Lung (tissue), 11 donors: ENCODE measurements at regions not wholly inside any gene's neighbourhood (a gene's known extent, or its start where the extent isn't known, plus 50 kb on each side); places are given as distances from the start of the nearest gene placed in this dataset.
"Not testable (repeated sequence)": the region's sequence is repeated elsewhere in the genome, so short reads cannot be mapped to it uniquely, and the experiment has no call there.

Experiments used
- ATAC-seq: fragments of 200-7000 bp; cut with Tn5 transposase; one replicate; pipeline ENCODE4 v1.9.1; 2020; ENCODE audit warnings: moderate number of reproducible peaks; ENCODE audit not compliant: insufficient read depth, low FRiP score
- DNase-seq, 3 donors: peaks; one replicate each; pipeline ENCODE4 v3.0.0-alpha.2; 2013 to 2017
- H3K27ac ChIP-seq, 2 donors: one replicate each; pipeline ENCODE4 v1.5.1; 2013; ENCODE audit warnings: mild to moderate bottlenecking in 2 of 2, moderate library complexity in 2 of 2, control low read depth in 1 of 2, inconsistent platforms in 1 of 2, low read depth in 1 of 2, low read length in 1 of 2
- H3K27me3 ChIP-seq, 3 donors: one replicate each; pipeline ENCODE4 v1.5.1; 2013; ENCODE audit warnings: low read length in 2 of 3; ENCODE audit not compliant: control insufficient read depth in 3 of 3, insufficient read depth in 3 of 3
- H3K36me3 ChIP-seq, 4 donors: one replicate each; pipeline ENCODE4 v1.5.1; 2013; ENCODE audit warnings: low read length in 4 of 4, mild to moderate bottlenecking in 1 of 4, moderate library complexity in 1 of 4; ENCODE audit not compliant: control insufficient read depth in 4 of 4, insufficient read depth in 4 of 4
- H3K4me1 ChIP-seq, 5 donors: one replicate each; pipeline ENCODE4 v1.5.1; 2013; ENCODE audit warnings: low read length in 5 of 5, mild to moderate bottlenecking in 2 of 5, moderate library complexity in 1 of 5; ENCODE audit not compliant: control insufficient read depth in 5 of 5, insufficient read depth in 5 of 5
- H3K4me3 ChIP-seq: one replicate; pipeline ENCODE4 v1.5.1; 2013; ENCODE audit warnings: mild to moderate bottlenecking, control low read depth, moderate library complexity
- H3K9ac ChIP-seq, 2 donors: one replicate each; pipeline ENCODE4 v1.5.1; 2013; ENCODE audit warnings: low read length in 2 of 2, control low read depth in 1 of 2; ENCODE audit not compliant: insufficient read depth in 1 of 2
- H3K9me3 ChIP-seq, 4 donors: one replicate each; pipeline ENCODE4 v1.5.1; 2013; ENCODE audit warnings: low read length in 3 of 4, mild to moderate bottlenecking in 1 of 4, moderate library complexity in 1 of 4; ENCODE audit not compliant: control insufficient read depth in 4 of 4, insufficient read depth in 3 of 4
- WGBS, 2 donors: extraction: QIAGEN DNeasy Blood & Tissue Kit; methylation state at CpG; one replicate each; pipeline ENCODE4 v1.1.7; 2013; 5-methylcytosine and 5-hydroxymethylcytosine counted together
- TF ChIP-seq, protein P1 (sequence below): IDR thresholded peaks from 2 replicates; pipeline ENCODE4 v1.5.1; 2012; ENCODE audit warnings: mild to moderate bottlenecking; ENCODE audit errors: control extremely low read depth, extremely low read depth
- donor health status: control.
- donor health status: control.
- donor health status: Bipolar disorder and iron deficiency.
- donor health status: healthy.
- donor health status: DM: yes; HTN: yes; CAD: no.

GRCh38 chrX:989959-990510 is 222.4 kb downstream of the CRLF2 start:
- Histone ChIP-seq H3K9ac (no peak overlapping the region), H3K36me3 (no peaks in the 10 kb centered on the region), H3K9me3 (peaks cover 0 to 10% (median 4%) of the 10 kb centered on the region in 4 donors), H3K4me1 (no peaks in the 10 kb centered on the region), H3K27me3 (no peaks in the 10 kb centered on the region), H3K4me3 (peak overlapping the region; percentile 28), H3K27ac (peak overlapping the region in 1 of 2 donors; percentile 33)
- TF ChIP-seq, protein P1, sequence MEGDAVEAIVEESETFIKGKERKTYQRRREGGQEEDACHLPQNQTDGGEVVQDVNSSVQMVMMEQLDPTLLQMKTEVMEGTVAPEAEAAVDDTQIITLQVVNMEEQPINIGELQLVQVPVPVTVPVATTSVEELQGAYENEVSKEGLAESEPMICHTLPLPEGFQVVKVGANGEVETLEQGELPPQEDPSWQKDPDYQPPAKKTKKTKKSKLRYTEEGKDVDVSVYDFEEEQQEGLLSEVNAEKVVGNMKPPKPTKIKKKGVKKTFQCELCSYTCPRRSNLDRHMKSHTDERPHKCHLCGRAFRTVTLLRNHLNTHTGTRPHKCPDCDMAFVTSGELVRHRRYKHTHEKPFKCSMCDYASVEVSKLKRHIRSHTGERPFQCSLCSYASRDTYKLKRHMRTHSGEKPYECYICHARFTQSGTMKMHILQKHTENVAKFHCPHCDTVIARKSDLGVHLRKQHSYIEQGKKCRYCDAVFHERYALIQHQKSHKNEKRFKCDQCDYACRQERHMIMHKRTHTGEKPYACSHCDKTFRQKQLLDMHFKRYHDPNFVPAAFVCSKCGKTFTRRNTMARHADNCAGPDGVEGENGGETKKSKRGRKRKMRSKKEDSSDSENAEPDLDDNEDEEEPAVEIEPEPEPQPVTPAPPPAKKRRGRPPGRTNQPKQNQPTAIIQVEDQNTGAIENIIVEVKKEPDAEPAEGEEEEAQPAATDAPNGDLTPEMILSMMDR, result no peak
- ATAC-seq (peak; percentile 96), DNase-seq (peak; percentile 76 to 95 (median 93))
- 27 to 77% methylated on average over 25 of the region's 25 CpGs for WGBS, 2 donors

DNA sequence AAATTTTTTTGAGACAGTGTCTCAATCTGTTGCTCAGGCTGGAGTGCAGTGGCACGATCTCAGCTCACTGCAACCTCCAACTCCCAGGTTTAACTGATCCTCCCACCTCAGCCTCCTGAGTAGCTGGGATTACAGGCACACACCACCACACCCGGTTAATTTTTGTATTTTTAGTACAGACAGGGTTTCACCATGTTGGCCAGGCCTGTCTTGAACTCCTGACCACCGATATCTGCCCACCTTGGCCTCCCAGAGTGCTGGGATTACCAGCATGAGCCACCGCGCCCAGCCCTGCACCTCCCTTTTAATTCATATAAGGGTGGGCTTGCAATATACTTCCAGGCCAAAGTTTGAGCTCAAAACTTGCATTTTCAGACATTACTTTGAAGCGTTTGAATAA is 223.9 kb downstream of the CRLF2 start:
- DNase-seq, H3K27me3 ChIP-seq, H3K4me3 ChIP-seq, H3K4me1 ChIP-seq, H3K27ac ChIP-seq, H3K36me3 ChIP-seq, ATAC-seq, H3K9ac ChIP-seq: not testable (repeated sequence)
- peaks cover 0 to 15% (median 4%) of the 10 kb centered on the region in 4 donors for H3K9me3 ChIP-seq
- 92 to 95% methylated on average over 6 of the region's 6 CpGs for WGBS, 2 donors

GRCh38 chrX:981791-982626 is 230.4 kb downstream of the CRLF2 start:
- Histone ChIP-seq H3K4me1 (no peaks in the 10 kb centered on the region), H3K36me3 (no peaks in the 10 kb centered on the region), H3K9me3 (peaks cover 0 to 19% (median 2%) of the 10 kb centered on the region in 4 donors), H3K27ac (no peak overlapping the region), H3K27me3 (no peaks in the 10 kb centered on the region), H3K4me3 (no peak overlapping the region), H3K9ac (no peak overlapping the region)
- DNase-seq, result no peak
- TF ChIP-seq, protein P1, result no peak
- ATAC-seq, result no peak
- WGBS, 2 donors, result 14 to 17% methylated on average over 20 of the region's 20 CpGs

DNA sequence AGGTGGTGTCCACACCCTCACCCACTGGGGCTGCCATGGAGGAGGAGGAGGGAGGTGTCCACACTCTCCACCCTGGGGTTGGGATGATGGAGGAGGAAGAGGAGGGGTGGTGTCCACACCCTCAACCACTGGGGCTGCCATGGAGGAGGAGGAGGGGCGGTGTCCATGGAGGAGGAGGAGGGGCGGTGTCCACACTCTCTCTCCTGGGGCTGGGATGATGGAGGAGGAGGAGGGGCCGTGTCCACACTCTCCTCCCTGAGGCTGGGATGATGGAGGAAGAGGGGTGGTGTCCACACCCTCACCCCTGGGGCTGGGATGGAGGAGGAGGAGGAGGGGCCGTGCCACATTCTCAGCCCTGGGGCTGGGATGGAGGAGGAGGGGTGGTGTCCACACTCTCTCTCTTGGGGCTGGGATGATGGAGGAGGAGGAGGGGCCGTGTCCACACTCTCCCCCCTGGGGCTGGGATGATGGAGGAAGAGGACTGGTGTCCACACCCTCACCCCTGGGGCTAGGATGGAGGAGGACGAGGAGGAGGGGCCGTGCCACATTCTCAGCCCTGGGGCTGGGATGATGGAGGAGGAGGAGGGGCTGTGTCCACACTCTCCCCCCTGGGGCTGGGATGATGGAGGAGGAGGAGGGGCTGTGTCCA is 231.7 kb downstream of the CRLF2 start:
- H3K9me3 ChIP-seq, result peaks cover 0 to 19% (median 2%) of the 10 kb centered on the region in 4 donors
- WGBS, 2 donors, result 40 to 57% methylated on average over 4 to 7 of the region's 7 CpGs

GRCh38 chrX:979127-979526 is 233.3 kb downstream of the CRLF2 start:
- H3K9me3 ChIP-seq, result peaks cover 0 to 16% (median under 1%) of the 10 kb centered on the region in 4 donors
- H3K4me1 ChIP-seq, ATAC-seq, H3K27me3 ChIP-seq, DNase-seq, H3K9ac ChIP-seq, H3K4me3 ChIP-seq, H3K27ac ChIP-seq, H3K36me3 ChIP-seq: not testable (repeated sequence)
- WGBS, 2 donors, result 97% methylated on average over 18 of the region's 18 CpGs

More for the DNA sequence above, 231.7 kb downstream of the CRLF2 start:
- Histone ChIP-seq H3K36me3 (no peaks in the 10 kb centered on the region), H3K9ac (no peak overlapping the region), H3K27ac (no peak overlapping the region), H3K27me3 (no peaks in the 10 kb centered on the region), H3K4me3 (no peak overlapping the region), H3K4me1 (no peaks in the 10 kb centered on the region)
- DNase-seq (no peak), ATAC-seq (no peak)
- TF ChIP-seq, protein P1, result no peak
